HUES48 (cell line): ENCODE measurements at regions not wholly inside any gene's neighbourhood (a gene's known extent, or its start where the extent isn't known, plus 50 kb on each side); places are given as distances from the start of the nearest gene placed in this dataset.

Experiments
- H3K27ac ChIP-seq: one replicate; pipeline ENCODE4 v1.7.0; 2013; ENCODE audit warnings: low read depth, low read length, inconsistent platforms
- H3K27me3 ChIP-seq: 2 replicates; pipeline ENCODE4 v1.6.1; 2013; ENCODE audit warnings: mild to moderate bottlenecking, low read length; ENCODE audit not compliant: control insufficient read depth, insufficient read depth
- H3K36me3 ChIP-seq: 2 replicates; pipeline ENCODE4 v1.6.1; 2013; ENCODE audit warnings: low read length; ENCODE audit not compliant: control insufficient read depth, insufficient read depth
- H3K4me1 ChIP-seq: 2 replicates; pipeline ENCODE4 v1.6.1; 2013; ENCODE audit warnings: mild to moderate bottlenecking, low read length; ENCODE audit not compliant: control insufficient read depth, insufficient read depth
- H3K4me3 ChIP-seq: 2 replicates; pipeline ENCODE4 v1.5.1; 2013; ENCODE audit warnings: mild to moderate bottlenecking, low read depth, low read length
- H3K9ac ChIP-seq: 2 replicates; pipeline ENCODE4 v1.6.1; 2013; ENCODE audit warnings: mild to moderate bottlenecking, low read depth, low read length, moderate library complexity
- H3K9me3 ChIP-seq: 2 replicates; pipeline ENCODE4 v1.6.1; 2013; ENCODE audit warnings: low read length; ENCODE audit not compliant: control insufficient read depth, insufficient read depth

DNA sequence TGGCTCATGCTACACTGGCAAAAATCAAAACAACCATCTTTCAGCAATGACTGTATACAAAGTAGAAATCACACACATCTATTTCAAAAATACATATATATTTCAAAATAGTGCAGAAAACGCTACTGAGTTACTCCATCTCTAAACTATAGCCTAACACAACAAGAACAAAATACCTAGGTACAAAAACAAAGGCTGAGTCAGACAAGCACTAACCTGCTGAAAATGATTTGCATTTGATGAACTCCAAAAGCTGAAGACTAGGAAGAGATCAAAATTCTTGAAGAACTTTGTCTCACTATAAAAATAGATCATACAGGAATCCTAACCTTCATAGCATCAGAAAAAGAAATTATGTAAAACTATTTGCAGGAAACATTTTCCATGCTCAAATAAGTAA is 381.6 kb downstream of the EFNB2 start:
- H3K9me3 ChIP-seq: no peaks in the 10 kb centered on the region
- H3K4me3 ChIP-seq: no peak overlapping the region
- no peak overlapping the region for H3K27ac ChIP-seq
- H3K36me3 ChIP-seq: no peaks in the 10 kb centered on the region
- H3K9ac ChIP-seq: no peak overlapping the region
- peaks cover 9% of the 10 kb centered on the region; the same call in 1 of the 2 replicates for H3K4me1 ChIP-seq
- H3K27me3 ChIP-seq: no peaks in the 10 kb centered on the region

DNA sequence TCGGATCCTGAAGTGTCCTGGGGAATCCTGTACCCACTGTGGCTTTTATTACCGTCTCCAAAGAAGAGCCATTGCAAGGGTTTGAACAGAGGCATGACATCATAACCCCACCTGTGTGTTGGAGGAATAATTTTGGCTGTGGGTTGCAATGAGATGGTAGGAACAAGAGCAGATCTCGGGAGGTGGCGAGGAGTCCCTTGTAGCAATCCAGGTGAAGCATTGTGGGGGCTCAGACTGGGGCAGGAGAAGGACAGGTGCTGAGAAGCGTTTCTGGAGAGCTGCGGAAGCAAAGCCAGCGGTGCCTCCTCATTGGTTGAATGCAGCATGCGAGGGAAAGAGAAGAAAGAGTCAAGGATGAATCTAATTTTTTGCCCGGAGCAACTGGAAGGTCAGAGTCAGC is 382.4 kb downstream of the EFNB2 start:
- Histone ChIP-seq H3K9me3 (no peaks in the 10 kb centered on the region), H3K4me3 (no peak overlapping the region), H3K27ac (no peak overlapping the region), H3K36me3 (no peaks in the 10 kb centered on the region), H3K27me3 (no peaks in the 10 kb centered on the region), H3K9ac (no peak overlapping the region), H3K4me1 (peaks cover 10% of the 10 kb centered on the region)

DNA sequence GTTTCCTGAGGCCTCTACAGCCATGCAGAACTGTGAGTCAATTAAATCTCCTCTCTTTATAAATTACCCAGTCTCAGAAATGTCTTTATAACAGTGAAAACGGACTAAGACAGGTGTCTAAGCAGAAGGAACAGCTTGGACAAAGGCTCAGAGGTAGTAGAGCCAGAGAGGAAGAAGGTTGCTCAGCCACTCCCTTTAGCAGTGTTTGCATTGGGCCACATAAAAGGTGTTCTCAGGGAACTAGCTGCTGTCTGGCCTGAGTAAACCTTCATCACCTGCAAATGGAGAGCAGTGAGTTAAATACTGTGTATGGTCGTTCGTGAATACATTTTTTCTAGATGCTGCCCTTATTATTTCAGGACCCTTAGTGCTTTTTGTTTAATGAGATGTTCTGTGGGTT is 383.4 kb downstream of the EFNB2 start:
- H3K27me3 ChIP-seq: no peaks in the 10 kb centered on the region
- no peak overlapping the region for H3K27ac ChIP-seq
- no peak overlapping the region for H3K9ac ChIP-seq
- no peak overlapping the region for H3K4me3 ChIP-seq
- H3K4me1 ChIP-seq: peaks cover 16% of the 10 kb centered on the region
- H3K9me3 ChIP-seq: no peaks in the 10 kb centered on the region
- no peaks in the 10 kb centered on the region for H3K36me3 ChIP-seq

DNA sequence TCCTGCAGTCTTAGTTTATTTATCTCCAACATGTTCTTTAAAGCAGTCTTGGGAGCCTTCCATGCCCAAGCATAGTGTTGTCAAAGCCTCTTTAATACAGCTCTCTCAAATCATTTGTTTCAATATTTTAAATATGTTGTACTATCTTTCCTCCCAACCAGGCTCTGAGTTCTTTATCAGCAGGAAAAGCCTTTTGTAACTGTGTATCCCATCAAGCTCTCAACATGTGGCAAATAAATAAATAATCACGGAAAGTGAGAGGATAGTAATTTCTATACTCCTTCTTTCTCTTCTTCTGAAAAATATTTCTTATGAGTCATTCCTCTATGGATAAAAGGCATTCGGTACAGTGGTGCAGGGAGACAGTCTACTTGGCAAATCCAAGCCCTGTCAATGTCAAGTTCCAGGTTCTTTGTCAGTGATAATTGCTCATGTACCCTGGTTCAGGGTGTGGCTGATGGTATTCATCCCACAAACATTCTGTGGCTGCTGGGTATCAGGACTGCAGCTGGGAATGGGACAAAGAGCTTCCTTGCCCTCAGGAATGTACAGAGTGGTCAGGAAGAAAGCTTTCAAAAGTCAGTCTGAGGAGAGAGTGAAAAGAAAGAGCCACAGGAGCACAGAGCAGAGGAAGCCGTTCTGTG is 384.3 kb downstream of the EFNB2 start:
- H3K9me3 ChIP-seq: no peaks in the 10 kb centered on the region
- H3K4me3 ChIP-seq: no peak overlapping the region
- no peaks in the 10 kb centered on the region for H3K27me3 ChIP-seq
- no peaks in the 10 kb centered on the region for H3K36me3 ChIP-seq
- H3K4me1 ChIP-seq: peaks cover 16% of the 10 kb centered on the region
- H3K27ac ChIP-seq: peak overlapping the region; percentile 12
- H3K9ac ChIP-seq: no peak overlapping the region

DNA sequence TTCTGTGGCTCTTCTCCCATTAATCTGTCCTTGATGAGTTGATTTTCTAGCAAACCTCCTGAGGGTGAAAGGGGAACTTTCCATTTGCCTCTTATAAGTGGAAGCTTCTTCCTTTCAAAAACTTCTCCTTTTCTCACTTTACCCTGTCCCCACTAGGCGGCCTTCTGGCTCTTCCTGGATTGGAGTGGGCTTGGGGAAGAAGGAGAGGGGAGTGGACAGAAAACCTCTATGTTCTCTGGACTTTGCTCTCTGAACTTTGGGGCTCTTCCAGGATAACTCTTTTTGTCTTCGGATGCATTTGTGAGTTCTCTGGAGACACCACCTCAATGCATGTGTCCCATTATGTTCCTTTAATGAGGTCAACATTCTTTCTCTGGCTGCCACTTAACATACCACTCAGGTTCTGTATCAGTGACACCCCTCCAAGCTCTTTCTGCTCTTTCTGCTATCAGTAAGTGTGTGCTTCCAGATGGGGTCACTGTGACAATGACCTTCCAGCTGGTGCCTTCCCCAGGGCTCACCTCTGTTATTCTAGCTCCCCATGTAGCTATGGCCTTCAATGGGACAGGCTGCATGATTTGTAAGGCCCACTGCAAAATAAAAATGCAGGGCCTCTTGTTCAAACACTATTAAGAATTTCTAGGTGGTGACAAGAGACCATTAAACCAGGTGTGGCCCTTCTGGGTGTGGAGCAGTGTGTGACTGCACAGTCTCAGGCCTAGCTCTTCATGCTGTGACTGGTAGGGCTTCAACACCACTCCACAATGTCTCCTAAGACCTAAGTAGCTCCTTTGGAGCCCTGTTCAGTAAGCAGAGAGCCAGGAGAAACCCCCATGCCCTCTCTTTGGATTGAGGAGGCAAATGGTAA is 389.2 kb downstream of the EFNB2 start:
- Histone ChIP-seq H3K4me3 (no peak overlapping the region), H3K36me3 (no peaks in the 10 kb centered on the region), H3K27me3 (no peaks in the 10 kb centered on the region), H3K4me1 (peaks cover 32% of the 10 kb centered on the region), H3K27ac (no peak overlapping the region), H3K9ac (no peak overlapping the region), H3K9me3 (no peaks in the 10 kb centered on the region)

DNA sequence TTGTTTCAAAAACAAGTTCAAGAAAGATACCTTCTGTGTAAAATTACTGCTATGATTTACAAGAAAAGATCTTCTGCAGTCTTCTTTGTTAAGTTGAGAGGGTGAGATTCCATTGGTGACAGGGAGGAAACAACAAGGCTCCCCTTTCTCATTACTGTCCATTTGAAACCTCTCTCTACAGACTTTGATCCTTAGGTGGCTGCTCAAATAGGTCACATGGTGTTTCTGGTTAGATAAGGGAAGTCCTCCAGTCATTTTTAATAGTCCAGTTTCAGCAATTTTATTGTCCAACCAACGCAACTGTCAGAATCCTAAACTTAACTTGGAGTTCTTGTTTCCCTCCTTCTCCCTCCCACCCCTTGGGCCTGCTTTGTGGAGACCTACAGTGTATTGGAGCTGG is 390.4 kb downstream of the EFNB2 start:
- Histone ChIP-seq H3K9me3 (no peaks in the 10 kb centered on the region), H3K27ac (peak overlapping the region; percentile 75), H3K36me3 (no peaks in the 10 kb centered on the region)

DNA sequence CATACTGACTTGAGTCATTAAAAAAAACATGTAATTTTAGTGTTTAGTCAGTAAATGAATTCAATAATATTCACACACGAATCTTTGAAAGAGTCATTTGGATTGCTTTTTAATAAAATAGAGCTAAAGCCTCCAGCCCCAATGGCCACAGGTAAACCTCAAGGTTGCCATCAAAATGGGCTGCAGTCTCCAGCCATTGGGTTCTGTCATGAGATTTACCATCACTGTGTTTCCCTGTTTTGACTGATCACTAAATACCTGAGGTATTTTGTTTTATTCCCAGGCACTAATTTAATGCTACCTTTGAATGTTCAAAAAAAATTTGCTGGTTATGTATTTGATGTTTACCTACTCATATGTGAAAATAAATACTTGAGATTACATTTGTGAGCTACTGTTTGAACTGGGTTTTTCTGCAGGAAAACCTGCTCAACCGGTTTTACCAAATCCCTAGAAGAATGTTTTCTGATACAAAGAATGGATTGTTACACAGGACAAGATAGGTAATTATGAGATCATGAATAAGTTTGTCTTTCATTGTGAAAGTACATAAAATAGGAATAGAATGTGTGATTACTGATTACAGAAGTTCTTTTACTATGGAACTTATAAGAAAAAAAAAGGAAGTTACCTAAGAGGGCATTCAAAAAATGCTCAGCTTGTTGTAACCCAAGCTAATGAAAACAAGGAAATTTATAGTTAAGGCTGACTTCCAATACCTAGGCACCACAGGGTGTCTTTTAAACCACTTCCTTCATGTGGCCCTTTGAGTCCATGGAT is 391.3 kb downstream of the EFNB2 start:
- no peaks in the 10 kb centered on the region for H3K9me3 ChIP-seq
- no peak overlapping the region for H3K4me3 ChIP-seq
- H3K27ac ChIP-seq: peak overlapping the region; percentile 75
- peaks cover 28% of the 10 kb centered on the region for H3K4me1 ChIP-seq
- H3K36me3 ChIP-seq: no peaks in the 10 kb centered on the region
- no peaks in the 10 kb centered on the region for H3K27me3 ChIP-seq
- H3K9ac ChIP-seq: no peak overlapping the region

More for the DNA sequence above, 390.4 kb downstream of the EFNB2 start:
- no peak overlapping the region for H3K9ac ChIP-seq
- H3K27me3 ChIP-seq: no peaks in the 10 kb centered on the region
- H3K4me1 ChIP-seq: peaks cover 28% of the 10 kb centered on the region
- no peak overlapping the region for H3K4me3 ChIP-seq

DNA sequence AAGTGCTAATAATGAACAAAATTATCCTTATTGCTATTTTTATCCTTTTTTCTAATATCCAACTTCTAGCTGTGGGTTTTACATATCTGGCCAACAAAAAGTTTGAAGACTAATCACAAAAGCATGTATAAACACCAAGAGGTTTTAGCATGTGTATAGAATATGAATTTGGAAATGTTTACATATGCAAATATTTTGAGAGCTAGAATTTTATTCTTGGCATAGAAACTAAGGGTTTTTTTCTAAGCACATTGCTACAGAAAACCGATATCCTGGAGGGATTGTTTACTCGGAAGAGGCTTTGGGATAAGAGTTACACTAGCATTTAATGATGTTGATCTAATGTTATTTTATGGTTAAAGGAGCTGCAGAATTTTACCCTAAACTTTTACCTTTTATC is 392.1 kb downstream of the EFNB2 start:
- H3K27me3 ChIP-seq: no peaks in the 10 kb centered on the region
- peaks cover 28% of the 10 kb centered on the region for H3K4me1 ChIP-seq
- no peaks in the 10 kb centered on the region for H3K36me3 ChIP-seq
- no peak overlapping the region for H3K9ac ChIP-seq
- no peak overlapping the region for H3K27ac ChIP-seq
- H3K9me3 ChIP-seq: no peaks in the 10 kb centered on the region
- no peak overlapping the region for H3K4me3 ChIP-seq

DNA sequence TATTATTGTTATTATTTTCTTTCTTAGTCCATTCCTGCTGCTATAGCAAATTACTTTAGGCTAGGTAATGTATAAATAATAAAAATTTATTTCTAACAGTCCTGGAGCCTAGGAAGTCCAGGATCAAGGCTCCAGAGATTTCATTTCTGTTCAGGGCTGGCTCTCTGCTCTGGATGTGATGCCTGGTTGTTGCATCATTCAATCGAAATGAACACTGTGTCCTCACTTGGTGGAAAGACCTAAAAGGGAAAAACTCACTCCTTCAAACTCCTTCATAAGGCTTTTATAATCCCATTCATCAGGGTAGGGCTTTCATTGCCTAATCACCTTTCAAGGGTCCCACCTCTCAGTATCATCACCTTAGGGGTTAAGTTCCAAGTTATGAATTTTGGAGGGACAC is 395.0 kb downstream of the EFNB2 start:
- H3K4me1 ChIP-seq: peaks cover 21% of the 10 kb centered on the region
- no peak overlapping the region for H3K4me3 ChIP-seq
- H3K36me3 ChIP-seq: no peaks in the 10 kb centered on the region
- no peak overlapping the region for H3K27ac ChIP-seq
- no peak overlapping the region for H3K9ac ChIP-seq
- H3K9me3 ChIP-seq: no peaks in the 10 kb centered on the region
- no peaks in the 10 kb centered on the region for H3K27me3 ChIP-seq

DNA sequence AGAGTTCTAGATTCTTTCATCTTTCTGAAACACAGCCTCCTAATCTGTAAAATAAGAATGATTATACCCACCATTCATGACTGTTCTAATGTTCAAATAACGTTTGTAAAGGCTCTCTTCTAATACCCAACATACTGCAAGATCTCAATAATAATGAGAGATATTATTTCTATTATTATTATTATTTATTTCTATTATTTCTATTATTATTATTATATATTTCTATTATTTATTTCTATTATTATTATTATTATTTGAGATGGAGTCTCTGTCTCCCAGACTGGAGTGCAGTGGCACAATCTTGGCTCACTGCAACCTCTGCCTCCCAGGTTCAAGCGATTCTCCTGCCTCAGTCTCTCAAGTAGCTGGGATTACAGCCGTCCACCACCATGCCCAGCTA is 395.5 kb downstream of the EFNB2 start:
- Histone ChIP-seq H3K4me3 (no peak overlapping the region), H3K36me3 (no peaks in the 10 kb centered on the region), H3K27ac (no peak overlapping the region), H3K4me1 (peaks cover 17% of the 10 kb centered on the region), H3K9ac (no peak overlapping the region), H3K27me3 (no peaks in the 10 kb centered on the region), H3K9me3 (no peaks in the 10 kb centered on the region)

DNA sequence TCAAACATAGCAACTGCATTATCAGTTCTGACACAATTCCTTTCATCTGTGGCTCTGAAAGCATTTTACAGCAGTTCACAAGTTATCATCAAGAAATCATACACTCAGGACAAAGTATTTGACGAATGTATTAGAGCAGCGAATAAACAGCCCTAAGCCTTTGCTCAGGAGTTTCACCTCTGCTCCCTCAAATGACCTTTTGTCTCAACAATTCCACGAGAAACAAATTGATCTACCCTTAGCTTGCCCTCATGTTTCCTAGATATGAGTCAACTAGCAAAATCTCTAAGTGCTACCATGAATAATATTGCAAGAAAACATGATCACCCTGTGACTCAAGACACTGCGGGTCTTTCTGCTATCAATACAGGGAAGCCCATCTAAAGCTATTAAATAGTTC is 396.1 kb downstream of the EFNB2 start:
- Histone ChIP-seq H3K27ac (no peak overlapping the region), H3K9ac (no peak overlapping the region), H3K27me3 (no peaks in the 10 kb centered on the region), H3K9me3 (no peaks in the 10 kb centered on the region), H3K4me1 (peaks cover 11% of the 10 kb centered on the region), H3K36me3 (no peaks in the 10 kb centered on the region), H3K4me3 (no peak overlapping the region)
